C4-2B (cell line): ENCODE measurements at regions not wholly inside any gene's neighbourhood (a gene's known extent, or its start where the extent isn't known, plus 50 kb on each side); places are given as distances from the start of the nearest gene placed in this dataset.

Source experiments
- CTCF ChIP-seq: fragments of 450-650 bp; conservative IDR thresholded peaks from 2 replicates; pipeline ENCODE4 v1.5.1; 2017; ENCODE audit warnings: mild to moderate bottlenecking
- ZFX ChIP-seq: fragments of 450-650 bp; IDR thresholded peaks from 2 replicates; pipeline ENCODE4 v1.6.1; 2017

GRCh38 chr3:115450036-115450435 is 173.3 kb upstream of the GAP43 start:
- TF ChIP-seq CTCF (no peak), ZFX (no peak)
